ENCODE measurements at regions not wholly inside any gene's neighbourhood (a gene's known extent, or its start where the extent isn't known, plus 50 kb on each side); places are given as distances from the start of the nearest gene placed in this dataset.
"Not testable (repeated sequence)": the region's sequence is repeated elsewhere in the genome, so short reads cannot be mapped to it uniquely, and the experiment has no call there.

- not testable (repeated sequence) for H3K4me3 ChIP-seq (ENCODE audit: low read depth, low read length)
These were observed 92.1 kb downstream of the C4BPA start for GRCh38 chr1:207196135-207196534.

GRCh38 chr1:207201534-207201933 is 97.5 kb downstream of the C4BPA start:
- not testable (repeated sequence) for H3K4me3 ChIP-seq (ENCODE audit: low read depth, low read length)

GRCh38 chr1:207202480-207202879 is 98.4 kb downstream of the C4BPA start:
- H3K4me3 ChIP-seq (ENCODE audit: low read depth, low read length) = no peak overlapping the region
- no peak for TF ChIP-seq CTCF (IDR thresholded peaks at IDR 0.05; ENCODE audit: borderline replicate concordance, insufficient read depth, low read depth, low read length)

- no peak overlapping the region for H3K4me3 ChIP-seq (ENCODE audit: low read depth, low read length)
- TF ChIP-seq CTCF (IDR thresholded peaks at IDR 0.05; ENCODE audit: borderline replicate concordance, insufficient read depth, low read depth, low read length) = no peak
These were observed 99.5 kb downstream of the C4BPA start for GRCh38 chr1:207203541-207203940.

- TF ChIP-seq CTCF (IDR thresholded peaks at IDR 0.05; ENCODE audit: borderline replicate concordance, insufficient read depth, low read depth, low read length) = no peak
- H3K4me3 ChIP-seq (ENCODE audit: low read depth, low read length) = no peak overlapping the region
These were observed 101.6 kb downstream of the C4BPA start for GRCh38 chr1:207205614-207206061.

- H3K4me3 ChIP-seq (ENCODE audit: low read depth, low read length) = not testable (repeated sequence)
These were observed 104.7 kb downstream of the C4BPA start for GRCh38 chr1:207208691-207209090.

GRCh38 chr1:207214453-207214852 is 107.0 kb upstream of the CD55 start:
- no peak for TF ChIP-seq CTCF (IDR thresholded peaks at IDR 0.05; ENCODE audit: borderline replicate concordance, insufficient read depth, low read depth, low read length)
- H3K4me3 ChIP-seq (ENCODE audit: low read depth, low read length) = no peak overlapping the region

- no peak overlapping the region for H3K4me3 ChIP-seq (ENCODE audit: low read depth, low read length)
- no peak for TF ChIP-seq CTCF (IDR thresholded peaks at IDR 0.05; ENCODE audit: borderline replicate concordance, insufficient read depth, low read depth, low read length)
These were observed 103.5 kb upstream of the CD55 start for GRCh38 chr1:207217778-207218511.
